ENCODE measurements at regions not wholly inside any gene's neighbourhood (a gene's known extent, or its start where the extent isn't known, plus 50 kb on each side); places are given as distances from the start of the nearest gene placed in this dataset.

DNA sequence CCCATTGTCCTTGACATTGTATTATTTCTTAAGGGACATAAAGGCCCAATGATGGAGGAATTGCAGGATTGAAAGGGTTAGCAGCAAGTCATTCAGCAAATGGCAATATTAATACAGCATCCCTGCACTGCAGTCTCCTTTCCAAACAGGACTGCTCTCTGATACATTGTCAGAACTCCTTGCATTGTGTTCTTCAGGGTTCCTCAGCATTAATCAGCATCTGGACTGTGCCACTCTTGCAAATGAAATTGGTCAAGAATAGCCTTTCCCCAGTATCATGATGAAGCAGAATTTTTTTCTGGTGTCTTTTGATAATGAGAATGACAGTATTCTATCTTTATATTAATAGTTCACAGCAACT lies 272.6 kb upstream of the HAND2 start:
- ChIA-PET CTCF (no interaction called here), POLR2A (no interaction called here), RAD21 (ENCODE audit: low non-redundant PET in 1 of 2, low total read pairs in 2 of 2, uncharacterized antibody in 2 of 2, unreplicated experiment in 2 of 2) (no interaction called here)
- Histone ChIP-seq H3K4me1 (ENCODE audit: control insufficient read depth in 1 of 2, insufficient read depth in 2 of 2, low read length in 2 of 2) (no peaks in the 10 kb centered on the region), H3K9ac (ENCODE audit: low read length) (no peak overlapping the region), H4K20me1 (ENCODE audit: insufficient read depth) (no peaks in the 10 kb centered on the region), H3K9me3 (ENCODE audit: control insufficient read depth in 1 of 2, insufficient read depth in 1 of 2, low read depth in 1 of 2, low read length in 2 of 2) (no peaks in the 10 kb centered on the region), H3K4me2 (ENCODE audit: low read length) (no peak overlapping the region), H3K27ac (ENCODE audit: low read depth, low read length) (no peak overlapping the region), H3K9me2 (ENCODE audit: insufficient read depth) (no peaks in the 10 kb centered on the region), H3K36me3 (ENCODE audit: control insufficient read depth in 1 of 2, insufficient read depth in 2 of 2, low read length in 2 of 2) (no peaks in the 10 kb centered on the region), H3K27me3 (ENCODE audit: insufficient read depth, low read length) (no peaks in the 10 kb centered on the region), H3K79me2 (ENCODE audit: insufficient read depth, low read length) (no peaks in the 10 kb centered on the region), H3K4me3 (replicated peaks in 1 of 2; ENCODE audit: low read depth in 1 of 2, low read length in 2 of 2) (no peak overlapping the region), H2AFZ (ENCODE audit: low read depth, low read length, poor library complexity, severe bottlenecking) (no peak overlapping the region)
- intact Hi-C loops (cut with micrococcal nuclease), result no loop called here
- TF ChIP-seq EZH2phosphoT487 (IDR thresholded peaks at IDR 0.05; ENCODE audit: borderline replicate concordance) (no peak), SRF (IDR thresholded peaks at IDR 0.05; ENCODE audit: low read depth) (no peak), RAD21 (IDR thresholded peaks at IDR 0.05; ENCODE audit: low read depth) (no peak), SP1 (IDR thresholded peaks at IDR 0.05; ENCODE audit: low read depth) (no peak), CEBPB (IDR thresholded peaks at IDR 0.05; ENCODE audit: low read depth) (no peak), ZFX (IDR thresholded peaks at IDR 0.05) (no peak), ELF1 (IDR thresholded peaks at IDR 0.05; ENCODE audit: borderline replicate concordance, low read depth) (no peak)
- TF ChIP-seq, protein P1, sequence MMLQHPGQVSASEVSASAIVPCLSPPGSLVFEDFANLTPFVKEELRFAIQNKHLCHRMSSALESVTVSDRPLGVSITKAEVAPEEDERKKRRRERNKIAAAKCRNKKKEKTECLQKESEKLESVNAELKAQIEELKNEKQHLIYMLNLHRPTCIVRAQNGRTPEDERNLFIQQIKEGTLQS (IDR thresholded peaks at IDR 0.05), result no peak
- TF ChIP-seq, protein P2, sequence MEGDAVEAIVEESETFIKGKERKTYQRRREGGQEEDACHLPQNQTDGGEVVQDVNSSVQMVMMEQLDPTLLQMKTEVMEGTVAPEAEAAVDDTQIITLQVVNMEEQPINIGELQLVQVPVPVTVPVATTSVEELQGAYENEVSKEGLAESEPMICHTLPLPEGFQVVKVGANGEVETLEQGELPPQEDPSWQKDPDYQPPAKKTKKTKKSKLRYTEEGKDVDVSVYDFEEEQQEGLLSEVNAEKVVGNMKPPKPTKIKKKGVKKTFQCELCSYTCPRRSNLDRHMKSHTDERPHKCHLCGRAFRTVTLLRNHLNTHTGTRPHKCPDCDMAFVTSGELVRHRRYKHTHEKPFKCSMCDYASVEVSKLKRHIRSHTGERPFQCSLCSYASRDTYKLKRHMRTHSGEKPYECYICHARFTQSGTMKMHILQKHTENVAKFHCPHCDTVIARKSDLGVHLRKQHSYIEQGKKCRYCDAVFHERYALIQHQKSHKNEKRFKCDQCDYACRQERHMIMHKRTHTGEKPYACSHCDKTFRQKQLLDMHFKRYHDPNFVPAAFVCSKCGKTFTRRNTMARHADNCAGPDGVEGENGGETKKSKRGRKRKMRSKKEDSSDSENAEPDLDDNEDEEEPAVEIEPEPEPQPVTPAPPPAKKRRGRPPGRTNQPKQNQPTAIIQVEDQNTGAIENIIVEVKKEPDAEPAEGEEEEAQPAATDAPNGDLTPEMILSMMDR (IDR thresholded peaks at IDR 0.05 in 2 of 3, conservative IDR thresholded peaks at IDR 0.05 in 1 of 3; ENCODE audit: borderline replicate concordance in 1 of 3, insufficient read depth in 1 of 3, low read depth in 2 of 3, low read length in 2 of 3), result no peak
- no TSS peak for BruUV-seq (replicated peaks)
- DNase-seq (ENCODE audit: low read depth, low spot score), result no peak
- ATAC-seq, result no peak
